Omental fat pad (tissue), 3 donors: ENCODE measurements at regions not wholly inside any gene's neighbourhood (a gene's known extent, or its start where the extent isn't known, plus 50 kb on each side); places are given as distances from the start of the nearest gene placed in this dataset.

Source experiments
- ATAC-seq: fragments of 150-250 bp; one replicate; pipeline ENCODE4 v1.9.1; 2016; ENCODE audit warnings: mild to moderate bottlenecking, moderate library complexity; ENCODE audit not compliant: low FRiP score
- DNase-seq: peaks from one replicate; pipeline ENCODE4 v3.0.0-alpha.2; 2019; ENCODE audit warnings: low spot score
- CTCF ChIP-seq, 3 donors: fragments of 450-650 bp; IDR thresholded peaks; one replicate each; pipeline ENCODE4 v1.5.1; 2016 to 2017; ENCODE audit warnings: antibody characterized with exemption in 3 of 3, mild to moderate bottlenecking in 3 of 3, moderate library complexity in 2 of 3

DNA sequence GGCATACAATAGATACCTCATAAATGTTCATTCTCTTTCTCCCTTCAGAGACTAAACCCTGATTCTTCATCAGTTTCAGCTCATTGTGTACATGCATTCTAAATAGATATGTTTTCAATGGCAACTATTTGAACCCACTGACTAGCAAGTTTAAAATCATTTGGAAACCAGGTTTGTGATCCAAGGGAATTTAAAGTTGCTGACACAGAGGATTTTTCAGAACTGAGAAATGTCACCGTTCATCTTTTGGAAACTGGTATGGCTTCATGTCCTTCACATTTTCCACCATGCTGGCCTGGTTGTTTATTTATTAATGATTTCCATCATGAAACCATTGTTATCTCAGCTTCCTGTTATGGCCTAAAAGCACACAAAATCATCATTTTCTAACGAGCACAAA is 81.8 kb upstream of the BARHL2 start:
- ATAC-seq (no peak), DNase-seq (no peak)

GRCh38 chr1:90798344-90798743 is 81.2 kb upstream of the BARHL2 start:
- ATAC-seq (no peak), DNase-seq (no peak)

More for the DNA sequence above, 81.8 kb upstream of the BARHL2 start:
- TF ChIP-seq CTCF (IDR thresholded peaks at IDR 0.05), result no peak

DNA sequence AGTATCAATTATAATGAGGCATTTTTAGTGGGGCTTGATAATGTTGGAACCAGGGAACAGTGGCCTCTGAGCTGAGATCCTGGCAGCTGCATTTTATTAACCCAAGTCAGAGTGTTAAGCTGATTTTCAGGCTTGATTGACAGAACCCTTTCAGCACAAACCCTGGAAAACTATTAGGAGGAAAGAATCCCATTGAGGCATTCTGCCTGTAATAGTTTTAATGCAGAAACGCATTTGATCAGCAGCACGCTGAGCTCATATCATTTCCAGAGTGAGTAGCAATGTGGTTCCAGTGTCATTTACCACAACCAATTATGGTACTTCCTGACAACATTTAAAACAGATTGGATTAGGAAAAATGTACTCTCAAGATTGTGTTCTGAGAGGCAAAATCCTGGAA is 78.3 kb upstream of the BARHL2 start:
- ATAC-seq (no peak), DNase-seq (no peak)
- TF ChIP-seq CTCF (IDR thresholded peaks at IDR 0.05), result no peak

More at GRCh38 chr1:90798344-90798743, 81.2 kb upstream of the BARHL2 start:
- no peak for TF ChIP-seq CTCF (IDR thresholded peaks at IDR 0.05)

DNA sequence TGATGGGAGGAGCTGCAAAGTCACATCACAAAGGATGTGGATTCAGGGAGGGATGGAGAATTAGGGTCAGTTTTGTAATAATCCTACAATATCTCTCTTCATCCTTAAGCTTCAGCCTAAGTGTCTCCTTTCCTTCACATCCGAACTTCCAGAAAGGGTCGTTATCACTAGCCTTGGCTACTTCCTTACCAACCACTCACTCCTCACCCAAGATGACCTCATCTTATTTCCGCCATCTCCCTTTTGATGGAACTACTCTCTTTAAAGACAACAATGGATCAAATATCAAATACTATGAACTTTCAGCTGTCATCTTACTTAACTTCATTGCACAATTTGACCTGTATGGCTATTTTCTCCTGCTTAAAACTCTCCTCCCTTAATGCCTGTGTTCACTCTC is 69.6 kb upstream of the BARHL2 start:
- no peak for ATAC-seq
- DNase-seq, result no peak
- TF ChIP-seq CTCF (IDR thresholded peaks at IDR 0.05), result no peak

DNA sequence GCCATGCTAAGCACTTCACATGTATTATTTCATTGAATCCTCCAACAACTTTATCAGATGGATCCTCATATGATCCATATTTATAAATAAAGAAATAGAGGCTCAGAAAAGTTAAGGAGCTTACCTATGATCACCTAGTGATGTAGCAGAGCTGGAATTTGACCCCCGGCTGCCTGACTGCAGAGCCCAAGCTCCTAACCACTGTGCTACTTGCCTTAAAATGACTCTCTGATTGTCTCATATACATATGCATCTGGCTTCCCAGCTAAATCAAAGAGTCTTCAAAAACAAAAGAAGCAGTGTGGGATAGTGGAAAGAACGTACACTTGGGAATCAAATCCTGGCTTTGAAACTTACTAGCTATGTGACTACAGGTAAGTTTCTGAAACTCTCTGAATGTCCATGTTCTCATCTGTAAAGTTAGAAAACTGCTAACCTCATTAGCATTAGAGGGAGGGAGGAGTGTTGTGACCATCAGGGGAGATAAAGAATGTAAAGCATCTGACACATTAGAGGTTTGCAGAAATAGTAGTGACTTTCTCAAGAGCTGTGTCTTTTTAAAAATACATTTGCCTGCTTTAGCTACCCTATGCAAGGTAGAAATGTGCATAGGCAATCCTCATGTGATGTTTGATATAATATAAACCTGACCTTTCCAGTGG is 67.2 kb upstream of the BARHL2 start:
- no peak for ATAC-seq
- TF ChIP-seq CTCF (IDR thresholded peaks at IDR 0.05), result no peak
- no peak for DNase-seq

- ATAC-seq (no peak), DNase-seq (no peak)
- TF ChIP-seq CTCF (IDR thresholded peaks at IDR 0.05), result no peak
Observed at GRCh38 chr1:90783181-90783580, 66.1 kb upstream of the BARHL2 start.

DNA sequence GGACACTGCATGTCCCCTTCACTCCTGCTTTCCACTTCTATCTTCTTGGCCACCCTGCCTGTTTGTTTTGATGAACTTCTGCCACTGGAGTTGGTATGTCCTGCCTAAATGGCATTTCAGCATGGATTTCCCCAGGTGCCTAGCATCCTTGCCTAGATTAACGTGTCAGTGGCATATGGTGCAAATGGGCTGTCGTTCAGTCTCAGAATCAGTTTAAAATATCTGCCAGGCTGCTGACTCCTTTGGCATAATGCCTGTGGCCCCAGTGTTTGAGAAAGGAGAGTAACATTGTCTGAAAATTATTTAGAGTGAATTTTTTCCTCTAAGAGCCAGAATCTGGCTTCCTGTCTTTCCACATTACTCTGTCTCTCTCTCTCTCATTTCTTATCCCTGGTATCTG is 64.9 kb upstream of the BARHL2 start:
- DNase-seq (no peak), ATAC-seq (no peak)
- TF ChIP-seq CTCF (IDR thresholded peaks at IDR 0.05), result no peak
